ENCODE measurements at regions not wholly inside any gene's neighbourhood (a gene's known extent, or its start where the extent isn't known, plus 50 kb on each side); places are given as distances from the start of the nearest gene placed in this dataset.

DNA sequence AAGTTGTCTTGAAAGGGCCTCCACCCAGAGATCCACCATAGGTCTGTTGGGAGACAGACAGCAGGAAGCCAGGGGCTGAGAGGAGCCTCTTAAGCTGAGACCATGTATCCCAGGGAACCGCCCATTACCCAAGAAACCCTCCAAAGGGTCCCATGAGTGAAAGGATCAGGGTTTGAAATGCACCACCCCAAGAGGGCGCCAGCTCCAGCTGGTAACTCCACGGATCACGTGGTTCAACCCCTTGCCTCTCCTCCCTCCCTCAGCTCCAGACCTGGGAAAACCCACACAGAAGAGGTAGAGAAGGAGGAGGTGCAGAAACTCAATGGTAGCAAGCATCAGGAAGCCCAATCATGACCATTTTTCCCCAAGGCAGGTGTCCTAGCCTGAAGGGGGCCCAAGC, 148.7 kb downstream of the AIPL1 start:
- no peak for TF ChIP-seq POLR2A (IDR thresholded peaks at IDR 0.05; ENCODE audit: low read depth, low read length)
- no peak for TF ChIP-seq POLR2AphosphoS5 (IDR thresholded peaks at IDR 0.05; ENCODE audit: low read depth, low read length)
- no peak for TF ChIP-seq TAF1 (IDR thresholded peaks at IDR 0.05; ENCODE audit: borderline replicate concordance, low read depth, low read length)
